H1 (cell line): ENCODE measurements at regions not wholly inside any gene's neighbourhood (a gene's known extent, or its start where the extent isn't known, plus 50 kb on each side); places are given as distances from the start of the nearest gene placed in this dataset.

ENCODE experiments used
- MAX ChIP-seq: IDR thresholded peaks from 2 replicates; pipeline ENCODE4 v1.6.1; 2012; ENCODE audit warnings: inconsistent platforms

- TF ChIP-seq MAX: no peak
Observed at GRCh38 chr6:74607934-74608333, 597.9 kb downstream of the COL12A1 start (continued).
